GM12878 (cell line): ENCODE measurements at regions not wholly inside any gene's neighbourhood (a gene's known extent, or its start where the extent isn't known, plus 50 kb on each side); places are given as distances from the start of the nearest gene placed in this dataset.

Source experiments
- ATAC-seq: fragments of 200-7000 bp; cut with Tn5 transposase; 3 replicates; pipeline ENCODE4 v1.9.1; 2020; ENCODE audit warnings: mild to moderate bottlenecking, moderate library complexity
- BruUV-seq: library from RNA; stranded (reverse); fragments of 400-500 nt; replicated peaks from 2 replicates; lab custom pipeline; 2021; lab: Mats Ljungman, UMichigan
- CTCF ChIA-PET: fragments of 300-600 bp; sonication (Branson Sonifier 250); formaldehyde crosslinking; extraction: SDS; loops from one replicate; lab custom pipeline; 2021; ENCODE audit warnings: inconsistent platforms; lab: Yijun Ruan, JAX
- POLR2A ChIA-PET: fragments of 350-600 bp; formaldehyde crosslinking; extraction: SDS; loops from one replicate; lab custom pipeline; 2021; ENCODE audit warnings: inconsistent platforms; lab: Charles Lee
- RAD21 ChIA-PET: fragments of 300-600 bp; sonication (Branson Sonifier 250); formaldehyde crosslinking; loops from one replicate; lab custom pipeline; 2023; ENCODE audit warnings: antibody characterized with exemption; ENCODE audit not compliant: unreplicated experiment; lab: Charles Lee
- SMC1A ChIA-PET: fragments of 300-600 bp; sonication (Branson Sonifier 250); formaldehyde crosslinking; loops from one replicate; lab custom pipeline; 2023; ENCODE audit not compliant: unreplicated experiment, uncharacterized antibody; lab: Charles Lee
- DNase-seq: peaks from one replicate; pipeline ENCODE4 v3.0.0-alpha.2; 2011; ENCODE audit warnings: low read depth, low spot score
- FAIRE-seq: peaks from 3 replicates; lab custom pipeline; 2011; peaks lifted over from hg19 to GRCh38; lab: Jason Lieb, UNC
- H2AFZ ChIP-seq: 2 replicates; pipeline ENCODE4 v1.6.0; 2011; ENCODE audit warnings: low read depth, low read length, control low read depth; ENCODE audit not compliant: control insufficient read depth
- H3K27ac ChIP-seq: 2 replicates; pipeline ENCODE4 v1.5.1; 2011; ENCODE audit warnings: control low read depth; ENCODE audit not compliant: control insufficient read depth, insufficient read depth
- H3K27me3 ChIP-seq, 2 experiments: replicated peaks in 1 of 2; 2 replicates each; pipeline versions ENCODE4 v1.6.0 to v1.6.1; 2011; ENCODE audit warnings: low read length in 1 of 2; ENCODE audit not compliant: control insufficient read depth in 2 of 2, insufficient read depth in 2 of 2
- H3K36me3 ChIP-seq, 2 experiments: 2 replicates each; pipeline ENCODE4 v1.5.1; 2011; ENCODE audit warnings: low read length in 1 of 2; ENCODE audit not compliant: control insufficient read depth in 2 of 2, insufficient read depth in 2 of 2
- H3K4me1 ChIP-seq: 2 replicates; pipeline ENCODE4 v1.6.1; 2011; ENCODE audit warnings: mild to moderate bottlenecking, low read length, moderate library complexity, mixed read lengths; ENCODE audit not compliant: control insufficient read depth, insufficient read depth
- H3K4me2 ChIP-seq: 2 replicates; pipeline ENCODE4 v1.6.0; 2011; ENCODE audit warnings: control low read depth; ENCODE audit not compliant: control insufficient read depth, insufficient read depth
- H3K4me3 ChIP-seq: fragments of 200-600 bp; sonication (generic); 2 replicates; pipeline ENCODE4 v1.5.1; 2016
- H3K79me2 ChIP-seq: 2 replicates; pipeline ENCODE4 v1.6.0; 2011; ENCODE audit warnings: low read length; ENCODE audit not compliant: control insufficient read depth, insufficient read depth
- H3K9ac ChIP-seq: 2 replicates; pipeline ENCODE4 v1.8.0; 2011; ENCODE audit warnings: low read length, control low read depth, mixed read lengths; ENCODE audit not compliant: control insufficient read depth, insufficient read depth
- H3K9me3 ChIP-seq: replicated peaks from 3 replicates; pipeline ENCODE4 v1.5.1; 2011; ENCODE audit warnings: mild to moderate bottlenecking, low read length; ENCODE audit not compliant: control insufficient read depth, insufficient read depth
- H4K20me1 ChIP-seq: 2 replicates; pipeline ENCODE4 v1.6.0; 2011; ENCODE audit not compliant: control insufficient read depth, insufficient read depth
- KLF5 ChIP-seq: fragments of 450-650 bp; IDR thresholded peaks from 2 replicates; pipeline ENCODE4 v1.6.1; 2014; ENCODE audit warnings: mild to moderate bottlenecking; ENCODE audit not compliant: partially characterized antibody
- NFXL1 ChIP-seq: fragments of 450-650 bp; IDR thresholded peaks from 2 replicates; pipeline ENCODE4 v1.6.1; 2017; ENCODE audit warnings: antibody characterized with exemption, mild to moderate bottlenecking, borderline replicate concordance
- POLR2AphosphoS2 ChIP-seq: IDR thresholded peaks from 2 replicates; pipeline ENCODE4 v1.6.1; 2011; ENCODE audit warnings: low read depth, mild to moderate bottlenecking, low read length, improper control_type of control experiment, moderate library complexity
- SMAD1 ChIP-seq: fragments of 450-650 bp; IDR thresholded peaks from 2 replicates; pipeline ENCODE4 v1.6.1; 2018; ENCODE audit warnings: mild to moderate bottlenecking, low read depth; ENCODE audit not compliant: partially characterized antibody
- ZNF622 ChIP-seq: fragments of 450-650 bp; IDR thresholded peaks from 2 replicates; pipeline ENCODE4 v1.6.1; 2017; ENCODE audit warnings: mild to moderate bottlenecking, inconsistent platforms
- ZSCAN29 ChIP-seq: fragments of 450-650 bp; IDR thresholded peaks from 2 replicates; pipeline ENCODE4 v1.6.1; 2017; ENCODE audit warnings: mild to moderate bottlenecking, moderate library complexity
- WGBS: methylation state at CpG from one replicate; pipeline ENCODE4 v1.1.6; 2016; ENCODE audit warnings: low lambda C conversion rate; ENCODE audit not compliant: insufficient replicate concordance, insufficient coverage; ENCODE audit errors: missing lambda C conversion rate; 5-methylcytosine and 5-hydroxymethylcytosine counted together
- in situ Hi-C: fragments of 300-500 bp; cut with MboI; formaldehyde crosslinking; loops from 9 replicates; pipeline ENCODE4 v1.14.3; 2018; ENCODE audit warnings: mixed read lengths
- intact Hi-C: fragments of 100-400 bp; cut with micrococcal nuclease; formaldehyde crosslinking; loops from one replicate; pipeline ENCODE4 v1.14.2; 2022; ENCODE audit not compliant: unreplicated experiment
- TF ChIP-seq, protein P1 (sequence below): IDR thresholded peaks from 2 replicates; pipeline ENCODE4 v1.6.1; 2011; ENCODE audit warnings: borderline replicate concordance, low read depth, mild to moderate bottlenecking, moderate library complexity, mixed read lengths, low read length; ENCODE audit not compliant: insufficient read depth; ENCODE audit errors: extremely low read length
- TF ChIP-seq, protein P2 (sequence below): fragments of 450-650 bp; formaldehyde crosslinking; IDR thresholded peaks from 2 replicates; pipeline ENCODE4 v1.4.0; 2020; ENCODE audit warnings: mild to moderate bottlenecking, moderate library complexity

DNA sequence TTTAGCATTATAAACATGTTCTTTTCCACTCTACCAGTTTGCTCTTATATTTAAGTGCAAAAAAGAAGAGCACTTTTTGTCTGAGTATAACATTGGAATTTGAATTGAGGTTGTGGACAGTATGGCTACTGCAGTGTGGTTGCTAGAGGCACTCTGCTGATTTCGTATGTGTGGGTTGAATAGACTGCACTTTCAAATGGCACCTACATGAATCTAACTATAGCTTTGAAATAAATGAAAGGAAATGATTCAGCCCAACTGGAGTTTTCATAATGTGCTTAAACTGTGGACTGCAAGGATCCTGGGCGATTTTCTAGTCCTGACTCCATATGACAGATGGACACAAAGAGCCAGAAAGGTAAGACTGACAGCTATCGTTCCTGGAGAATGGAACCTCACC, 657.6 kb upstream of the RIOK2 start:
- ATAC-seq (no peak), FAIRE-seq (no peak), DNase-seq (no peak)
- Histone ChIP-seq H3K27ac (no peak overlapping the region), H3K79me2 (no peaks in the 10 kb centered on the region), H3K4me2 (no peak overlapping the region), H3K4me1 (no peaks in the 10 kb centered on the region), H3K36me3 (no peaks in the 10 kb centered on the region), H3K4me3 (no peak overlapping the region), H3K9ac (no peak overlapping the region), H2AFZ (no peak overlapping the region), H4K20me1 (no peaks in the 10 kb centered on the region), H3K9me3 (no peaks in the 10 kb centered on the region), H3K27me3 (no peaks in the 10 kb centered on the region)
- in situ Hi-C loops (no loop called here), intact Hi-C loops (no loop called here)
- POLR2A ChIA-PET, result no interaction called here
- SMC1A ChIA-PET, result interaction anchor here (1.1 to 1.3 kb wide), 2 partner anchors 43 to 83 kb away, joined by 3 to 4 read pairs; no protein-coding TSS in a partner anchor
- RAD21 ChIA-PET, result interaction anchor here (1.9 kb wide), 1 partner anchor 485 kb away, joined by 4 read pairs; no protein-coding TSS in a partner anchor
- WGBS, result 36% methylated on average over 3 of the region's 3 CpGs
- no peak for TF ChIP-seq POLR2AphosphoS2
- TF ChIP-seq NFXL1, result no peak
- TF ChIP-seq SMAD1, result no peak
- no peak for TF ChIP-seq ZSCAN29
- TF ChIP-seq, protein P1, sequence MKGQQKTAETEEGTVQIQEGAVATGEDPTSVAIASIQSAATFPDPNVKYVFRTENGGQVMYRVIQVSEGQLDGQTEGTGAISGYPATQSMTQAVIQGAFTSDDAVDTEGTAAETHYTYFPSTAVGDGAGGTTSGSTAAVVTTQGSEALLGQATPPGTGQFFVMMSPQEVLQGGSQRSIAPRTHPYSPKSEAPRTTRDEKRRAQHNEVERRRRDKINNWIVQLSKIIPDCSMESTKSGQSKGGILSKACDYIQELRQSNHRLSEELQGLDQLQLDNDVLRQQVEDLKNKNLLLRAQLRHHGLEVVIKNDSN, result no peak
- TF ChIP-seq, protein P2, sequence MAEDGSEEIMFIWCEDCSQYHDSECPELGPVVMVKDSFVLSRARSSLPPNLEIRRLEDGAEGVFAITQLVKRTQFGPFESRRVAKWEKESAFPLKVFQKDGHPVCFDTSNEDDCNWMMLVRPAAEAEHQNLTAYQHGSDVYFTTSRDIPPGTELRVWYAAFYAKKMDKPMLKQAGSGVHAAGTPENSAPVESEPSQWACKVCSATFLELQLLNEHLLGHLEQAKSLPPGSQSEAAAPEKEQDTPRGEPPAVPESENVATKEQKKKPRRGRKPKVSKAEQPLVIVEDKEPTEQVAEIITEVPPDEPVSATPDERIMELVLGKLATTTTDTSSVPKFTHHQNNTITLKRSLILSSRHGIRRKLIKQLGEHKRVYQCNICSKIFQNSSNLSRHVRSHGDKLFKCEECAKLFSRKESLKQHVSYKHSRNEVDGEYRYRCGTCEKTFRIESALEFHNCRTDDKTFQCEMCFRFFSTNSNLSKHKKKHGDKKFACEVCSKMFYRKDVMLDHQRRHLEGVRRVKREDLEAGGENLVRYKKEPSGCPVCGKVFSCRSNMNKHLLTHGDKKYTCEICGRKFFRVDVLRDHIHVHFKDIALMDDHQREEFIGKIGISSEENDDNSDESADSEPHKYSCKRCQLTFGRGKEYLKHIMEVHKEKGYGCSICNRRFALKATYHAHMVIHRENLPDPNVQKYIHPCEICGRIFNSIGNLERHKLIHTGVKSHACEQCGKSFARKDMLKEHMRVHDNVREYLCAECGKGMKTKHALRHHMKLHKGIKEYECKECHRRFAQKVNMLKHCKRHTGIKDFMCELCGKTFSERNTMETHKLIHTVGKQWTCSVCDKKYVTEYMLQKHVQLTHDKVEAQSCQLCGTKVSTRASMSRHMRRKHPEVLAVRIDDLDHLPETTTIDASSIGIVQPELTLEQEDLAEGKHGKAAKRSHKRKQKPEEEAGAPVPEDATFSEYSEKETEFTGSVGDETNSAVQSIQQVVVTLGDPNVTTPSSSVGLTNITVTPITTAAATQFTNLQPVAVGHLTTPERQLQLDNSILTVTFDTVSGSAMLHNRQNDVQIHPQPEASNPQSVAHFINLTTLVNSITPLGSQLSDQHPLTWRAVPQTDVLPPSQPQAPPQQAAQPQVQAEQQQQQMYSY (CRISPR knock-in tag), result no peak
- TF ChIP-seq KLF5, result no peak
- TF ChIP-seq ZNF622, result no peak
- CTCF ChIA-PET, result no interaction called here
- no TSS peak for BruUV-seq
